Spleen (tissue), 7 donors: ENCODE measurements at regions not wholly inside any gene's neighbourhood (a gene's known extent, or its start where the extent isn't known, plus 50 kb on each side); places are given as distances from the start of the nearest gene placed in this dataset.

Source experiments
- POLR2A ChIP-seq, 3 donors: fragments of 450-650 bp; IDR thresholded peaks; one replicate each; pipeline ENCODE4 v1.5.1; 2017; ENCODE audit warnings: antibody characterized with exemption in 3 of 3, mild to moderate bottlenecking in 1 of 3
- TF ChIP-seq, protein P1 (sequence below), 11 experiments: fragments of 200-600 bp in 7 of 11; fragments of 450-650 bp in 4 of 11; sonication (generic) in 4 of 11; IDR thresholded peaks in 8 of 11; conservative IDR thresholded peaks in 3 of 11; 1 replicate in 7 of 11; 2 replicates in 4 of 11; pipeline versions ENCODE4 v1.4.0 to v1.8.0; 2016 to 2021; ENCODE audit warnings: antibody characterized with exemption in 11 of 11, inconsistent platforms in 4 of 11, mild to moderate bottlenecking in 1 of 11
- donor health status: DM: no; HTN: no; CAD: no; lungs with moderate emphysema.
- donor health status: DM: no; HTN: no; CAD: no.
- donor health status: DM: no; HTN: no; CAD: no.

DNA sequence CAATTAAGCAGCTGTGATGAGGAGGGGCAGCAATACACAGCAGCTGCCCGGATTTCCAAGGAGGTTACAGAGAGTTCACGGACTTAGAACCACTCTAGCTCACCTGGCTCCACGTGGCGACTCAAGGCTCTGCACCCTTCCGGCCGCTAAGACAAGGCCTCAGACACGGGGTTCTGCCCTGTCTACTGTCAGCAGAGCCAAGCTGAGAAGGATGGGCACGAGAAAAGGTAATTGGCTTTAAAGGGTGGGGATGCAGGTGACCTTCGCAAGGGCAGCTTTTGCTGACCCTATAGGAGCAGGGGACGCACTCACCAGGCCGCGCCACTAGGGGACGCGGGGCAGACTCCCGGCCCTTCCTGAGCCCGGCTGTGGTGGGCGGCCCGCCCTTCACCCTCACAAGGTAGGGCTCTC lies 152.4 kb downstream of the KIF20B start:
- no peak for TF ChIP-seq POLR2A (IDR thresholded peaks at IDR 0.05)
- TF ChIP-seq, protein P1, sequence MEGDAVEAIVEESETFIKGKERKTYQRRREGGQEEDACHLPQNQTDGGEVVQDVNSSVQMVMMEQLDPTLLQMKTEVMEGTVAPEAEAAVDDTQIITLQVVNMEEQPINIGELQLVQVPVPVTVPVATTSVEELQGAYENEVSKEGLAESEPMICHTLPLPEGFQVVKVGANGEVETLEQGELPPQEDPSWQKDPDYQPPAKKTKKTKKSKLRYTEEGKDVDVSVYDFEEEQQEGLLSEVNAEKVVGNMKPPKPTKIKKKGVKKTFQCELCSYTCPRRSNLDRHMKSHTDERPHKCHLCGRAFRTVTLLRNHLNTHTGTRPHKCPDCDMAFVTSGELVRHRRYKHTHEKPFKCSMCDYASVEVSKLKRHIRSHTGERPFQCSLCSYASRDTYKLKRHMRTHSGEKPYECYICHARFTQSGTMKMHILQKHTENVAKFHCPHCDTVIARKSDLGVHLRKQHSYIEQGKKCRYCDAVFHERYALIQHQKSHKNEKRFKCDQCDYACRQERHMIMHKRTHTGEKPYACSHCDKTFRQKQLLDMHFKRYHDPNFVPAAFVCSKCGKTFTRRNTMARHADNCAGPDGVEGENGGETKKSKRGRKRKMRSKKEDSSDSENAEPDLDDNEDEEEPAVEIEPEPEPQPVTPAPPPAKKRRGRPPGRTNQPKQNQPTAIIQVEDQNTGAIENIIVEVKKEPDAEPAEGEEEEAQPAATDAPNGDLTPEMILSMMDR (IDR thresholded peaks at IDR 0.05 in 8 of 11, conservative IDR thresholded peaks at IDR 0.05 in 3 of 11) = no peak
